C4-2B (cell line): ENCODE measurements at regions not wholly inside any gene's neighbourhood (a gene's known extent, or its start where the extent isn't known, plus 50 kb on each side); places are given as distances from the start of the nearest gene placed in this dataset.

ENCODE experiments used
- H3K27ac ChIP-seq: fragments of 450-650 bp; 2 replicates; pipeline ENCODE4 v1.5.1; 2017
- CTCF ChIP-seq: fragments of 450-650 bp; conservative IDR thresholded peaks from 2 replicates; pipeline ENCODE4 v1.5.1; 2017; ENCODE audit warnings: mild to moderate bottlenecking
- ZFX ChIP-seq: fragments of 450-650 bp; IDR thresholded peaks from 2 replicates; pipeline ENCODE4 v1.6.1; 2017

- TF ChIP-seq ZFX (no peak), CTCF (no peak)
- no peak overlapping the region for H3K27ac ChIP-seq
These were observed 173.7 kb upstream of the PRPS1L1 start for GRCh38 chr7:18201350-18201749.

- H3K27ac ChIP-seq = no peak overlapping the region
- no peak for TF ChIP-seq CTCF
- TF ChIP-seq ZFX = no peak
These were observed 174.8 kb upstream of the PRPS1L1 start for GRCh38 chr7:18202315-18203045.

- no peak overlapping the region for H3K27ac ChIP-seq
- TF ChIP-seq ZFX = no peak
These were observed 178.7 kb upstream of the PRPS1L1 start for GRCh38 chr7:18206331-18206730.

GRCh38 chr7:18208921-18209320, 181.3 kb upstream of the PRPS1L1 start:
- H3K27ac ChIP-seq = no peak overlapping the region
- TF ChIP-seq CTCF (no peak), ZFX (no peak)

- TF ChIP-seq CTCF = no peak
- TF ChIP-seq ZFX = no peak
- H3K27ac ChIP-seq = no peak overlapping the region
These were observed 182.7 kb upstream of the PRPS1L1 start for GRCh38 chr7:18210377-18210776.

GRCh38 chr7:18210788-18211187, 183.1 kb upstream of the PRPS1L1 start:
- no peak overlapping the region for H3K27ac ChIP-seq
- TF ChIP-seq ZFX (no peak), CTCF (no peak)

GRCh38 chr7:18212308-18212707, 184.7 kb upstream of the PRPS1L1 start:
- no peak for TF ChIP-seq ZFX
- no peak for TF ChIP-seq CTCF
- H3K27ac ChIP-seq = no peak overlapping the region

- no peak for TF ChIP-seq ZFX
- no peak for TF ChIP-seq CTCF
- H3K27ac ChIP-seq = no peak overlapping the region
These were observed 185.1 kb upstream of the PRPS1L1 start for GRCh38 chr7:18212758-18213157.
